Right ventricle myocardium superior (tissue), 1 donor: ENCODE measurements at regions not wholly inside any gene's neighbourhood (a gene's known extent, or its start where the extent isn't known, plus 50 kb on each side); places are given as distances from the start of the nearest gene placed in this dataset.
A peak's percentile ranks its signal among the peaks of the same experiment; 100 is the strongest.
"Not testable (repeated sequence)": the region's sequence is repeated elsewhere in the genome, so short reads cannot be mapped to it uniquely, and the experiment has no call there.

Source experiments
- ATAC-seq: fragments of 200-7000 bp; cut with Tn5 transposase; one replicate; pipeline ENCODE4 v1.9.1; 2020; ENCODE audit warnings: mild to moderate bottlenecking; ENCODE audit not compliant: poor library complexity
- DNase-seq: peaks from one replicate; pipeline ENCODE4 v3.0.0-alpha.2; 2020
- intact Hi-C: fragments of 100-400 bp; cut with DNase I; formaldehyde crosslinking; loops from one replicate; pipeline ENCODE4 v1.11.2; 2022
- donor health status: DM: no; HTN: yes; CAD: no; lungs with severe emphysema.

DNA sequence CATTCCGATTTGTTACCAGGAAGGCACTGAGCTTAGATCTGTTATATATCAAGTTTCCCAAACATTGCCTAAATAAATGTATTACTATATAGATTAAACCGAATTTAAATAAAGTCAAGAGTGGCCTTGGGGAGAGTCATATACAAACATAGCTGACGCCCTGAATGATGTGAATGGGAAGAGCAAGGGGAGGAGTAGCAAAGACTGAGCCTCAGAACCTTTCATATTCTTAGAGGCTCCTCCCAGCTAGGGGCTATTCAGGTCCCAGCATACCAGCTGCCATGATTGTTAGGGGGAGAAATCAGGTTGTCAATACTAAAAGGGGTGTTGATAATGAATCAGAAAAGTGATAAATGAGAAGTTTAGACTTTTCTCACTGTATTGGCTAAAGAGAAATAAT, 64.7 kb upstream of the ITGB1 start:
- intact Hi-C loops, result no loop called here
- no peak for DNase-seq
- ATAC-seq, result no peak

DNA sequence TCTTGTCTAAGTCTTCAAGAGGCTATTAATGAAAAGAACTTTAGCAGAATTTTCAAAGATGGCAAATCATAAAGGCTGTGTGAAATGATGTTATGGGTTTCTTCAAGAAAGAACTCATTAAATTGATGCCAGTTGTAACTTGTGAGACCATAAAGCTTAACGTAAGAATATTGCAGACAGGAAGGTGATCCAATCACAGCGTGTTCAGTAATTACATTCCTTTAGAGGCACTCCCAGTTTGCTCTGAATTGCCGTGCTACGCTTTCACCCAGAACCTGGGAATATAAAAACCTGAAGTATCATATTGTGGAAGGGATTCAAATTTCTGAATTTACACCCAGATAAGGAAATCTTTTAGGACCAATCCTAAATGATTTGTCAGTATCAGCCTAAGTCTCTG, 64.1 kb upstream of the ITGB1 start:
- DNase-seq (no peak), ATAC-seq (no peak)
- intact Hi-C loops, result no loop called here

- DNase-seq (no peak), ATAC-seq (no peak)
- intact Hi-C loops, result no loop called here
These were observed 59.0 kb upstream of the ITGB1 start for GRCh38 chr10:33016988-33017387.

DNA sequence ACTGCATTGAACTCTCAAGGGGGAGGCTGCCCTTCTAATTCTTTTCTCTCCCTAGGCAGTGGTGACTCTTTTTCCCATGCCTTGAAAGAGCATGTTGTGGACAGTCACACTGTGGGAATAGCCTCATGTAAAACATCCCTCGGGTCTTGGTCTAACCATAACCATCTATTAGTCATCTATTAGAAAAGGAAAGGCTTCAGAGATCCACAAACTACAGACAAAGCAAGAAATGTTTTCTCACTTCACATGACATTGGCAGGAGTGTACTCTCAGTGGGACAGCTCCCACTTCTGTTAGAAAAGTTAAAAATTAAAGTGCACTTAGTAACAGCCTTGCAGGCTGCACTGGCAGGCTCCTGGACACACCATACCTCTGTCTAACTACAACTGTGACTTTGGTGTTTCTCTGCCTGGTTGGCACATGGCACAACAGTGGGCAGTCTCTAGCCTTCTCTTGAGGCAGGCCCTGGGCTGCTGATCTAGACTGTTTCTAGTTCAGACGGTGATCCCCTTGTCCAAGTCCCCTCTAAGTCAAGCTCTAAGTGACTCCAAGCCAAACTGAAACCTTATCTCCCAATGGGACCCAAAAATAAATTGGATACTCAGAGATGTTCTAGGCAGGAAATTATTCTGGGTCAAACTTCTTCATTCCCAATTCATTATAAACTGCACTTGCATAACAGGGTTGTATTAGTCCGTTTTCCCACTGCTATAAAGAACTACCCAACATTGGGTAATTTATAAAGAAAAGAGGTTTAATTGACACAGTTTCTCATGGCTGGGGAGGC, 57.9 kb upstream of the ITGB1 start:
- no peak for DNase-seq
- ATAC-seq, result peak; percentile 48
- intact Hi-C loops, result no loop called here

GRCh38 chr10:33013331-33013730, 55.3 kb upstream of the ITGB1 start:
- ATAC-seq, intact Hi-C loops, DNase-seq: not testable (repeated sequence)

GRCh38 chr10:33012306-33012705, 54.3 kb upstream of the ITGB1 start:
- no peak for DNase-seq
- intact Hi-C loops, result no loop called here
- ATAC-seq, result no peak

DNA sequence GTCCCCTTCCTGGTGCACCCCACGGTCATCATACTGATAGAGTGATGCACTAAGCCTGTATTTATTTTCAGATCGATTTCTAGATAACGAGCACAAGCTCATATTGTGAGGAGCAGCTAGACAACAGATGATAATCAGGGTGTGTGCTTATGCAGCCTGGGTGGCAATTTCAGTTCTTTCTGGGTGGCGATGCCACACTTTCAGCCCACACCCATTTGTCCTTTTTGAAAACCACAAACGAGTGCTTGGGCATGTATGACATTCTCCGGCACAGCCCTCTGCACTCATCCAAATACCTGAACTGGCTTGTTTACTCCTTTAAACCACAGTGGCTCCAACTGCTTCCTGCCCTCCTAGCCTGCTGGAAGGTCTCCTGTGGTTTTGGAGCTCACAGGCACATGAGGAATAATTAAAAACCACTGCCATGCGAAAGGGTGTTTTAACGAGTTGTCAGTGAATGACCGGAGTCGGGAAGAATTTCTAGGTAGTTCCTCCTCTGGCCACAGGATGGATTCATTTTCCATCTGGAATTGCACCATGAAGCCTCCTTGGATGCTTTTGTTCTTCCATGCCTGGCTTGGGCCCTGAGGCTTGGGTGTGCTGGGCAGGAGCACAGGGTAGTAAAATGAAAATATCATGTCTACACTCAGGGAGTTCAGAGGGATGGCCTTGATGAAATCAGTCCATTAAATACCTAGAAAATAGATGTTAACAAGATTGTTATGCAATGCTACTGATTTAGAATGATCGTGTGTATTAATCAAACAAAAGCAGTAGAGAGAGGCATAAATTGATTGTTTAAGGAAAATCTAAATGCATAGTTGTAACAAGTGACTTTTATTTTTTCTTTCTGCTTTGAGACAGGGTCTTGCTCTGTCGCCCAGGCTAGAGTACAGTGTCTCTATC, 52.4 kb upstream of the ITGB1 start:
- intact Hi-C loops, result no loop called here
- DNase-seq, result no peak
- ATAC-seq, result no peak

- DNase-seq (no peak), ATAC-seq (no peak)
These were observed 51.5 kb upstream of the ITGB1 start for GRCh38 chr10:33009244-33010131.

DNA sequence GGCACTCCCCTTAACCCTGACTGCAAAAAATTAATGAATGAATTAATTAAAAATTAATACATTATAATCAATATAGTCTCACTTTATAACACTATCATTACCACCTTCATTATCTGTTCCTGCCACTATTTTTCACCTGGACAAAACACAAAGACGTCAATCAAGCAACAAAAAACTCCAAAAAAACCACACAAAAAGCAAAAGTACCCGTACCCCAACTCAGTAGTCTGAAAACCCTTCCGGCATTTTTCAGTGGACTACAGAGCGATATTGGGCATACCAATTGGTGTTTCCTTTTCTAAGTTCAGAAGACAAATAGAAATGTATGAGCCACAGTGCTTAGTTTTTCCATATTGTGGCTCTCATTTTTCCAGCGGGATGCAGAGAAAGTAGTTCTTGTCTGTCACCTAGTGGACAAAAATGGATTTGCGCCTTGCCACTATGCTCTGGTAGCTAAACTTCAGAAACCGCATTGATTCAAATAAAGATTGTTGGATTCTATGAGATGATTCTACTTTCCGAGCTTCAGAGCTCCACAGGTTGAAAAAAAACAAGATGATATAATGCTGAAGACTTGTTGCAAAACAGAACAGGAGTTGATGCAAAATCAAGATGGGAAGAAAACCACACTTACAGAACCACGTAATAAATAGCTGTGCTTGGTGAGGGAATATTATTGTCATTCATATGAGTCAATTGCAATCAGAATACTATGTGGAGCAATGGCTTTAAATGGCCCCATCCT, 50.6 kb upstream of the ITGB1 start:
- intact Hi-C loops, result loop anchor here (2.0 to 10.0 kb wide), 2 partner anchors 54 to 214 kb away; partner anchors contain the start of gene ITGB1
- no peak for DNase-seq
- ATAC-seq, result peak; percentile 58

More at GRCh38 chr10:33009244-33010131, 51.5 kb upstream of the ITGB1 start:
- intact Hi-C loops, result loop anchor here (2.0 to 10.0 kb wide), 2 partner anchors 55 to 215 kb away; partner anchors contain the start of gene ITGB1

GRCh38 chr10:33007731-33008381, 49.8 kb upstream of the ITGB1 start:
- ATAC-seq, DNase-seq: not testable (repeated sequence)
- intact Hi-C loops, result loop anchor here (2.0 to 10.0 kb wide), 2 partner anchors 53 to 213 kb away; partner anchors contain the start of gene ITGB1
